Activated CD4-positive, alpha-beta T cell treated with anti-CD3 and anti-CD28 coated beads, Interleukin-2, amount 50 U/mL, for 16 hours (primary cell): ENCODE measurements at regions not wholly inside any gene's neighbourhood (a gene's known extent, or its start where the extent isn't known, plus 50 kb on each side); places are given as distances from the start of the nearest gene placed in this dataset.
A peak's percentile ranks its signal among the peaks of the same experiment; 100 is the strongest.

ENCODE experiments used
- DNase-seq: peaks from one replicate; pipeline ENCODE4 v3.0.0-alpha.2; 2020

DNA sequence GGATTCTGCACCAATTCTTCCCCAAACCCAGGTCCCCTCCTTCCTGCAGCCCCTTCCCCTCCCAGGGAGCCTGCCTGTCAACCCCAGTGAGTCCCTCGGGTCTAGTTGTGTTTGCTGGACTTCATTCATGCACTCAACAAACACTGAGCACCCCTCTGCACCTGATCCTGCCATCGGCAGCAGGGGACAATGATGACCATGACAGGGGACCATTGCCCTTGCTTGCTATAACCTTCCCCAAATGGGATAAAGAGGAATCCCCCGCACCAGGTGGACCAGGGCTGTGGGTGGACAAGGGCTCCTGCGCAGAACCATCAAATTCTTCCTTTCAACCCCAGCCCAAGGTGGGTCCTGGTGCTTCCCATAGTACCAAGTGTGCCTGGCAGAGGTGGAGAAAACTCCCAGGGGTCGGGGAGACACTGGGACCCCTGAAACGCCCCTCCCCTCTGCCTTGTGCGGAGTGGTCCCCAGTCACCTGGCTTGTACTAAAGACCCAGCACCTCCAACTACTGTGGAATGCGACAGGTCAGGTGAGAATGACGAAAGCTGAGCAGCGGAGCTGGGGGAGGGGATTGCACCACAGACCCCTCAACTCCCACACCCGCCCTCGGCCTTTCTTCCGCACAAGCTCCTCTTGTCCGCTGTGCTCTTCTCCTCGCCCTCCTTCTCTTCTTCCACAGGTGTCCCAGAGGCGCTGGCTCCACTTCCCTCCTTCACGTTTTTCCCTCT, 119.9 kb upstream of the ZNF217 start:
- DNase-seq, result no peak

GRCh38 chr20:53712212-53712977, 118.8 kb upstream of the ZNF217 start:
- no peak for DNase-seq

DNA sequence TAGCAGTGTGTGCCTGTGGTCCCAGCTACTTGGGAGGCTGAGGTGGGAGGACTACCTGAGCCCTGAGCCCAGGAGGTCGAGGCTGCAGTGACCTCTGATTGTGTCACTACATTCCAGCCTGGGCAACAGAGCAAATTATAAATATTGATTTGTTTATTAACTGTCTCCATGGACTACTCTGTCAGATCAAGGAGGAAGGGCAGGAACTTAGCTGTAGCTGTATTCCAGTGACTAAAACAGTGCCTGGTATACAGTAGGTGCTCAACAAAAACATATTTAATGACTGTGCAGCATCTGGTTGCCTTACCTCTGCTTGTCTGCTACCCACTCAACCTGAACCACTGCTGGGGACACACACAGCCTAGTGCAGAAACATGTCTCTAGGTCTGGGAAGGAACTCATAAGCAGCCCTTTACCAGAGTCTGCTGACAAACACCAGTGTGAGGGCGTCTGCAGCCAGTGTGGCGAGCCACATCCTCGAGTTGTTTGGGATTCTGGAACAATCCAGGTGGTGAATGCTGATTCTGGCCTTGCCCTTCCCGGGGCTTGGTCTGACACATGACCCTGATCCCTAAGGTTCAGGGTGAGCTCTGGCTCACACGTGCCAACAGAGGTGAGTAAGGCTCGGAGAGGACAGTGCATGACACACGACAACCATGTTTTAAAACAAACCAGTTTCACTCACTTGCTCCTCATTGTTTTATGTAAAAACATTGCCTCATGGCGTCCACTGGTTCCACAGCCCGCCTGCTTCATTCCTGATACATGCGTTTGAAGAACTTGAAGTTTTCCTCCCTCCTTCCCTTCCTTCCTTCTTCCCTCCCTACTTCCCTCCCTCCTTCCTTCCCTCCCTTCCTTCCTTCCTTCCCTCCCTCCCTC, 117.9 kb upstream of the ZNF217 start:
- no peak for DNase-seq

GRCh38 chr20:53708129-53708968, 114.7 kb upstream of the ZNF217 start:
- peak; percentile 69 for DNase-seq

- DNase-seq, result peak; percentile 61
Measured at GRCh38 chr20:53707371-53708055, 113.9 kb upstream of the ZNF217 start.

DNA sequence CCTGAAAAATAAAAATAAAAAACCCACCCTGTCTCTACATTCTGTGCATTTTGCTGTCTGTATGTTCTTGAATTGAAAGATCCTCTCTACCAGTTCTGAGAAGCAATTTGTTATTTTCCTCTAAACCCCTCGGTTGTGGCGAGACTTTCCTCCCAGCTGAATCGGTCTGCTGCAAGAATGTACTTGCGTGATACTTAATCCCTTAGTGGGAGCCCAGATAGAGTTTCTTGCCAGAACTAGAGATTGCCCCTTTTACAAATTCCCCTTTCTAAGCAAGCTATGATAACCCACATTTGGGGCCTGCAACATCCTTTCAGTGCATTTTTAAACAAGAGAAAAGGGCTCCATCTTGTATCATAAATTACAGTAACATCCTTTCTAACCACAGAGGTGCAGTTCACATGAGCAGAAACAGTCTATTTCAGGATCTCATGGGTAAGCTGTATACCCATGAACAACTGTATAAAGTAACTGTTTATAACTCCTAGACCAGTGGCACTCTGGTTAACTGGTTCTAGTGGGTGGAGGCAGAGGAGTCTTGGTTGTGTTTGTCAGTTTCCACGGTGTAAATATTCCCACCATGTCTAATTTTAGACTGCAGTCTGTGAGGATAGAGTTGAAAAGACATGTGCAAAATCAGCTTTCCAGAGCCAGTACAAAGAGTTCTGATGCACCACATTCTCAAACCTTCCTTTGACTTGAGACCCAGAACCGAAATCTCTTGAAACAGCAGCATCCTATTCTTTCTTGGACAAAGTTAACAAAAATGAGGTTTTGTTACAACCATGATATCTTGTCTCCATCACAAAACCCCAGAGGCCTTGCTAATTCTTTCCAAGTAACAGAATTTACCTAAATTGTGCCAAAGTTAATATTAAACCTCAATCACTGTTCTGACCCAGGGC, 113.1 kb upstream of the ZNF217 start:
- DNase-seq, result peak; percentile 48

GRCh38 chr20:53706008-53706465, 112.4 kb upstream of the ZNF217 start:
- DNase-seq, result no peak

- no peak for DNase-seq
Measured at GRCh38 chr20:53702617-53703016, 109.0 kb upstream of the ZNF217 start.

- no peak for DNase-seq
Measured at GRCh38 chr20:53699906-53700305, 106.3 kb upstream of the ZNF217 start.

- DNase-seq, result no peak
Measured at GRCh38 chr20:53699085-53699674, 105.5 kb upstream of the ZNF217 start.

DNA sequence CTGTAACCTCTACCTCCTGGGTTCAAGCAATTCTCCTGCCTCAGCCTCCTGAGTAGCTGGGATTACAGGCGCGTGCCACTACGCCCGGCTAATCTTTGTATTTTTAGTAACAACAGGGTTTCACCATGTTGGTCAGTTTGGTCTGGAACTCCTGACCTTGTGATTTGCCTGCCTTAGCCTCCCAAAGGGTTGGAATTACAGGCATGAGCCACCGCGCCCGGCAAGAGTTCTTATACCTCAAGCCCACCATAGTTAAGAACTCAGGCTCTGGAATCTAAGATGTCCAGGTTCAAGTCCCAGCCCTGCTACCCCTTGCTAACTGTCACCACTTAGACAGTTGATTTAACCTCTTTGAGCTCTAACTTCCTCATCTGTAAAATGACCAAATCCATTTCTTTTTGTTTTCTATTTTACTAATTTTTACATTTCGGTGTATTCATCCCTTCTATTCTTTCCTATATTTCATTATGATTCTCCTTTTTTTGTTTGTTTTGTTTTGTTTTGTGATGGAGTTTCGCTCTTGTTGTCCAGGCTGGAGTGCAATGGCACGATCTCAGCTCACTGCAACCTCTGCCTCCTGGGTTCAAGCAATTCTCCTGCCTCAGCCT, 104.8 kb upstream of the ZNF217 start:
- DNase-seq, result no peak

DNA sequence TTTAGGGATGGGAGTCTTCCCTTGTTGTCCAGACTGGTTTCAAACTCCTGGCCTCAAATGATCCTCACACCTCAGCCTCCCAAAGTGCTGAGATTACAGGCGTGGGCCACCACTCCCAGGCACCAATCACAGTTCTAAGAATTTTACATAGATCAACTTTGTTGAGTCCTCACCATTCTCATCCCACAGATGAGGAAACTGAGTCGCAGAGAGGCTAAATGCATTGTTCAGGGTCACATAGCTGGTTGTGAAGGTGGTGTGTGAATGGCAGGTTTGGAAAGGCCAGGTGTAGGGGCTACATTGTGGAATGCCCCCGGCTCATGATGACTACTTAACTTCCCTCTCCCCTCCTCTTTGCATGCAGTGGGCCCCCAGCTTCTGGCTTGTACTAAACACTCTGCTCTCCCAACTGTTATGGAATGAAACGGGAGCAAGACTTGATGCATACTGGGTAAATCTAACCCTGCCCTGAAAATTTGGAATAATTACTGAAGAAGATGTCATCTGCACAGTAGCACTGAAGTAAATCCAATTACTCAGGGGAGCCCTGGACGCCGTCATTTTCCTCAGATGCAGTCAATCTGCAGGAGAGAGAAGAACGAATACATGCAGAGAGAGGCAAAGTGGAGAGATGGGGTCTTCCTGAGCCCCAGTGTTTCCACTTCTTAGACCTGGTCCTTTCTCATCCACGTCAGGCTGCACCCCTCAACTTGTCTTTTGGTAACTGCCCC, 102.3 kb upstream of the ZNF217 start:
- no peak for DNase-seq

- no peak for DNase-seq
Measured at GRCh38 chr20:53693262-53693871, 99.7 kb upstream of the ZNF217 start.

DNA sequence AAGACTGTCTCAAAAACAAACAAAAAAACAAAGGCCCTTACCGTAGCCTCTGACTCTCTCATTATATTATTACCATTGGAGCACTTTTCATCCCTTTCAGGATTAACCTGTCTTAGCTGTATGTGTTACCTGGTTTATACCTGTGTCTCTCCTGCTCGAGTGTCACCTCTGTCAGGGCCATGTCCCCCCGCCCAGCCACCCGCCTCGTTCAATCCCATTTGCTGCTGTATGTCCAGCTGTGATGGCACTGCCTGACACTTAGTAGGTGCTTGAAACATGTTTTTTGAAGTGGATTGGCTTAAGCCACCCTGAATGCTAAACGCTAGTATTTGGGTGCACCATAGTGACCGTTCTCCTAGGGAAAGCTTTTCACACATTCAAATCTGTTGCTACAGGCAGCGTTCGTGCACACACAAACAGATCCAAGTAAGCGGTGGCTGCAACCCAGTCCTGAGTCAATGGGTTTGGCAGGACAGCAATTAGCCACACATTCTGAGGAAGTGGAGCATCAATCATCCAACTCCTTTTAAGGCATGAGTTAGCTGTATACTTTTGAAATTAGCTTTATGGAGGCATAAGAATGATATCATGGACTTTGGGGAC, 98.9 kb upstream of the ZNF217 start:
- DNase-seq, result no peak

GRCh38 chr20:53691811-53692192, 98.2 kb upstream of the ZNF217 start:
- DNase-seq, result no peak

- DNase-seq, result no peak
Measured at GRCh38 chr20:53691060-53691810, 97.6 kb upstream of the ZNF217 start.

DNA sequence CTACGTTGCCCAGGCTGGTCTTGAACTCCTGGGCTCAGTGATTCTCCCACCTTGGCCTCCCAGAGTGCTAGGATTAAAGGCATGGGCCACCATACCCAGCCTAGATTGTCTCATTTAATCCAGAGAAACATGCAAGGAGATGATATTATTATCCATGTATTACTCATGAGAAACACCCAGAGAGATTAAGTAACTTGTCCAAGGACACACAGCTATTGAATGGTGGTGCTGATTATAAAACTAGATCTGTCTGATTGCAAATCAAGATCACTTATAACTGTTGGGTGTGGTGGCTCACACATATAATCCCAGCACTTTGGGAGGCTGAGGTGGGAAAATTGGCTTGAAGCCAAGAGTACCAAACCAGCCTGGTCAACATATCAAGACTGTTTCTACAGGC, 94.4 kb upstream of the ZNF217 start:
- no peak for DNase-seq
